ENCODE measurements at regions not wholly inside any gene's neighbourhood (a gene's known extent, or its start where the extent isn't known, plus 50 kb on each side); places are given as distances from the start of the nearest gene placed in this dataset.

- no peaks in the 10 kb centered on the region for H3K27me3 ChIP-seq (ENCODE audit: low read depth)
- in situ Hi-C loops (cut with MboI; ENCODE audit: low sequenced_read_pairs), result no loop called here
- DNase-seq (ENCODE audit: low spot score in 2 of 2), result peak in 1 of 2 experiments; percentile 13
- no peaks in the 10 kb centered on the region for H3K9me3 ChIP-seq
- H3K4me3 ChIP-seq, result no peak overlapping the region
- no peaks in the 10 kb centered on the region for H3K36me3 ChIP-seq (replicated peaks)
- no peaks in the 10 kb centered on the region for H3K4me1 ChIP-seq
Measured at GRCh38 chr20:58084966-58085365, 143.5 kb downstream of the ANKRD60 start.

DNA sequence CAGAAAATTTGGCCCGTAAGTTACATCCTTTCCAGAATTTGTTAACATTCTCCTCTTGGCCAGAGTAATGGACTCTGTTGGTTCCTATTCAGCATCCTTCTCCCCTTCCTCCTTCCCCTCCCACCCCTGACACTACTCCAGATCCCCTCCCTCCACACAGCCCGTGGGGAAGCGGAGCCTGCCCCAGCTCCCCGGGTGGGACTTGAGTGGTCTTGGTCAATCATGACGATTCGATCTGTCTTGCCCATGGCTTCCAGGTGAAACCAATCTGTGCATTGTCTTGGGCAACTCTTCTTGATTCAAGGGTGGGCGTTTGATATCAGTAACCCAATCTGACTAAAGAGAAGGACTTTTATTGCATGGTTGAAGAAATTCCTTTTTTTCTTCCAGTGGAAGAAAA is 143.9 kb downstream of the ANKRD60 start:
- no peaks in the 10 kb centered on the region for H3K27me3 ChIP-seq (ENCODE audit: low read depth)
- in situ Hi-C loops (cut with MboI; ENCODE audit: low sequenced_read_pairs), result no loop called here
- DNase-seq (ENCODE audit: low spot score in 2 of 2), result no peak
- no peaks in the 10 kb centered on the region for H3K4me1 ChIP-seq
- H3K36me3 ChIP-seq (replicated peaks), result no peaks in the 10 kb centered on the region
- H3K4me3 ChIP-seq, result no peak overlapping the region
- no peaks in the 10 kb centered on the region for H3K9me3 ChIP-seq

DNA sequence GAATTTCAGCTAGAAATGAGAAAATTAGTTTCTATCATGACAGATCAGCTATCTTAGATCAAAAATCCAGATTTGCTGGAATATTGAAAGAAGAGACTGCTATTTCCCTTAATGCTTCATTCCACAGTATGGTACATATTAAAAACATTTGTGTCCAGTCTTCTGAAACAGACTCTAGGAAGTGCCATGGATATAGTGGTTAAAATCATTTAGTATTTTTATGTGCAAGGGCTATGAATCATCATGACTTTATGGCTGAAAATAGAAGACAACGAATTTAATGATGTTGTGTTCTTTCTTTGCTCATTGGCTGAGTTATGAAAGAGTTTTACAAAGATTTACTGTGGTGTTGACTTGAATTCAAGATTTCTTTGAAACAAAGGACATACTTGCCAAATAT is 146.6 kb downstream of the ANKRD60 start:
- H3K9me3 ChIP-seq, result no peaks in the 10 kb centered on the region
- in situ Hi-C loops (cut with MboI; ENCODE audit: low sequenced_read_pairs), result no loop called here
- DNase-seq (ENCODE audit: low spot score in 2 of 2), result no peak
- H3K27me3 ChIP-seq (ENCODE audit: low read depth), result peaks cover 4% of the 10 kb centered on the region
- H3K36me3 ChIP-seq (replicated peaks), result no peaks in the 10 kb centered on the region
- H3K4me1 ChIP-seq, result no peaks in the 10 kb centered on the region
- no peak overlapping the region for H3K4me3 ChIP-seq

GRCh38 chr20:58078741-58079522 is 149.5 kb downstream of the ANKRD60 start:
- DNase-seq (ENCODE audit: low spot score in 2 of 2), result no peak
- H3K27me3 ChIP-seq (ENCODE audit: low read depth), result peaks cover 12% of the 10 kb centered on the region
- no peak overlapping the region for H3K4me3 ChIP-seq
- in situ Hi-C loops (cut with MboI; ENCODE audit: low sequenced_read_pairs), result no loop called here
- no peaks in the 10 kb centered on the region for H3K36me3 ChIP-seq (replicated peaks)
- H3K9me3 ChIP-seq, result no peaks in the 10 kb centered on the region
- no peaks in the 10 kb centered on the region for H3K4me1 ChIP-seq

GRCh38 chr20:58077282-58077681 is 151.2 kb downstream of the ANKRD60 start:
- Histone ChIP-seq H3K4me1 (no peaks in the 10 kb centered on the region), H3K4me3 (no peak overlapping the region), H3K36me3 (replicated peaks) (no peaks in the 10 kb centered on the region), H3K27me3 (ENCODE audit: low read depth) (peaks cover 12% of the 10 kb centered on the region), H3K9me3 (no peaks in the 10 kb centered on the region)
- no peak for DNase-seq (ENCODE audit: low spot score in 2 of 2)
- in situ Hi-C loops (cut with MboI; ENCODE audit: low sequenced_read_pairs), result no loop called here

DNA sequence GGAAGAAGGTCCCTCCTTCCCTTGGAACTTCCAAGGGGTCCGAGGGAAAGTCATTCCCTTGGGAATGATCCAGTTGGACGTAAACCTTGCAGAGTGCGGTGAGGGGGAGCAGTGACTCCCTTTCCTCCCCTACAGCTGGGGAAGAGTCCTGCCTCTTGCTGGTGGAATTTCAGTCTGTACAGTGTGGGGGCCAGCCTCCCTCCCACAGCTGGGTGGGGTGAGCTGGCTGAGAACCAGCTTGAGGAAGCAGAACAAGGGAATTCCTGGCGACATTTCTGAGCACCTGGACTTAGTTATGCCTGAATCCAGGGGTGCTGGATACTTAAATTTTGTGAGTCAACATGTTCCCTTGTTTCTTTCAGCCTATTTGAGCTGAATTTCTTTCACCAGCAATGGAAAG is 152.0 kb downstream of the ANKRD60 start:
- Histone ChIP-seq H3K4me3 (no peak overlapping the region), H3K27me3 (ENCODE audit: low read depth) (peaks cover 12% of the 10 kb centered on the region), H3K9me3 (no peaks in the 10 kb centered on the region), H3K4me1 (no peaks in the 10 kb centered on the region), H3K36me3 (replicated peaks) (no peaks in the 10 kb centered on the region)
- DNase-seq (ENCODE audit: low spot score in 2 of 2), result no peak
- in situ Hi-C loops (cut with MboI; ENCODE audit: low sequenced_read_pairs), result no loop called here

GRCh38 chr20:58075586-58076345 is 152.7 kb downstream of the ANKRD60 start:
- in situ Hi-C loops (cut with MboI; ENCODE audit: low sequenced_read_pairs), result no loop called here
- Histone ChIP-seq H3K4me3 (no peak overlapping the region), H3K27me3 (ENCODE audit: low read depth) (peaks cover 12% of the 10 kb centered on the region), H3K36me3 (replicated peaks) (no peaks in the 10 kb centered on the region), H3K9me3 (no peaks in the 10 kb centered on the region), H3K4me1 (no peaks in the 10 kb centered on the region)
- no peak for DNase-seq (ENCODE audit: low spot score in 2 of 2)

DNA sequence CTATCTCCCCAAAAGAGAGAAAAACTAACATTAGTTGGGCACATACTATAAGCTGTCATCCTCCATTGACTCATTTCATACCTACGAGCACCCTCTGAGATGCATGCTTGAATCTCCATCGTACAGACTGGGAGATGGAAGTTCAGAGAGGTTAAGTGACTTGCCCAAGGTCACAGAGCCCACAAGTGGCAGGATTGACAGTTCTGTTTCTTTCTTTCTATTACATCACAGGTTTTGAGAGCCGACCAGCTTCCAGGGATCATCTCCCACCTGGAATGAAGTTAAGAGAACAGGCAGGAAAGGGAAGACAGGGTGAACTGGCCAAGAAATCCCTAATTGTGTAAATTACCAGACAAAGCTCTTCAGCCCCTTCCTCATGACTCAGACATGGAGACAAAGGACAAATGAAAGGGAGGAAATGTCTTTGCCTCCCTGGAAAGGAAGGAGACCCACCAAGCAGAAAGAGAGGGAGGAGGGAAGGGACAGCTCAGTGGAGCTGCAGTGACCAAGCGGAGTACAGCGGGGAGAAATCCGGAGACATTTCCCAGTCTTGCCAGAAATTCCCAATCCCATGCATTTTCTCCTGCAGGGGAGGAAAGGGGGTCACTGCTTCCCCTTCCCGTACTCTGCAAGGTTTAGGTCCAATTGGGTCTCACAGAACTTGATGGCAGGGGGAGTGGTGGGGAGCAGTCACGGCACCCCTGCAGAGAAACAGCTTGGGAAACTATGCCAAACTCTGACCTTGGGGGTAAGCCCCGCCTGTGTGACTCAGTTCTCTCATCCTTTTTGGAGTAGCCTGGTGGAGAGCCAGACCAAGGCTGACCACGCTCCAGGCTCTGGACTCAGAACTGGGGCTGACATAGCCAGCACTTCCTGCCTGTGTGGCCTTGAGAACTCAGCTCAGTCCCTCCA is 154.3 kb downstream of the ANKRD60 start:
- no peak for DNase-seq (ENCODE audit: low spot score in 2 of 2)
- no peaks in the 10 kb centered on the region for H3K4me1 ChIP-seq
- no peak overlapping the region for H3K4me3 ChIP-seq
- in situ Hi-C loops (cut with MboI; ENCODE audit: low sequenced_read_pairs), result no loop called here
- H3K36me3 ChIP-seq (replicated peaks), result no peaks in the 10 kb centered on the region
- no peaks in the 10 kb centered on the region for H3K9me3 ChIP-seq
- peaks cover 12% of the 10 kb centered on the region for H3K27me3 ChIP-seq (ENCODE audit: low read depth)

DNA sequence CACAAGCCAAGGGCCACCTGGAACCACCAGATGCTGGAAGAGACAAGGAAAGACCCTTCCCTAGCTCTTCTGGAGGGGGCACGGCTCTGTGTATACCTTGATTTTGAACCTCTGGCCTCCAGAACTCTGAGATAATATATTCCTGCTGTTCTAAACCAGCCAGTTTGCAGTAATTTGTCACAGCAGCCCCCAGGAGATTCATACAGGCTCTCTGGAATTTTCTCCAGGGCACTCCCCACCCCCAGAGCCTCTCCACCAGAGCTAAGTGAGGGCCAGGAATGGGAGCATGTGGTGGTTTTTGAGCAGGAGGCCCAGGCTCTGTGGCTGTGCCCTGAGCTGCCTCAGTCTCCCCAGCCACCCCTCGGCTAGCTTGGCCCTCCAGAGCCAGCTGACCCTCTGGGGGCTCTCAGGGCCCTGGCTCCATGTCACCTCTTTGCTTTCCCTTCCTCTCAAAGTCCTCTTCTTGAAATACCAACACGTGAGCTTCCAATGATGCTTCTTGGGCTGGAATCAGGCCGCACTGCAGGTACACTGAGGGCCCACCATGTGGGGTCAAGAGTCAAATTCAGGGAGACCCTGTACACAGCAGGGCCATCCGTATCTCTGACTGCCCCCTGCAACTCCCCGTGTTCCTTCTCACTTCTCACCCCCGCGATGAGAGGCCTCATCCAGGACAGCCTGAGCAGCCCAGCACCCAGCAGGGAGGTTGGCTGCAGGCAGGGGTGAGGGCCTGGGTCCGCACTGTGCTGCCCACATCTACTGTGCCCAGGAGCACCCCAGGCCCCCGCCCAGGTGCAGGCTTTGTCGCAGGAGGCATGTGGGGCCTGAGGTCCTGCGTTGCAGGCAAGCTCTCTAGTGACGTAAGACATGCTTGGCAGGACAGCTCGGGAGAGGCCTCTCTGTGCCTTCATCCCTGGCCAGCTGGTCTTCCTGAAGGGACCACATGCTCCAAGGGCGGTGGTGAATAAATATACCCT is 155.5 kb downstream of the ANKRD60 start:
- Histone ChIP-seq H3K36me3 (replicated peaks) (no peaks in the 10 kb centered on the region), H3K27me3 (ENCODE audit: low read depth) (peaks cover 8% of the 10 kb centered on the region), H3K4me1 (no peaks in the 10 kb centered on the region), H3K4me3 (no peak overlapping the region), H3K9me3 (no peaks in the 10 kb centered on the region)
- DNase-seq (ENCODE audit: low spot score in 2 of 2), result no peak
- in situ Hi-C loops (cut with MboI; ENCODE audit: low sequenced_read_pairs), result no loop called here

- H3K4me1 ChIP-seq, result no peaks in the 10 kb centered on the region
- H3K27me3 ChIP-seq (ENCODE audit: low read depth), result peaks cover 8% of the 10 kb centered on the region
- in situ Hi-C loops (cut with MboI; ENCODE audit: low sequenced_read_pairs), result no loop called here
- no peak overlapping the region for H3K4me3 ChIP-seq
- DNase-seq (ENCODE audit: low spot score in 2 of 2), result no peak
- no peaks in the 10 kb centered on the region for H3K36me3 ChIP-seq (replicated peaks)
- H3K9me3 ChIP-seq, result no peaks in the 10 kb centered on the region
Measured at GRCh38 chr20:58071991-58072390, 156.5 kb downstream of the ANKRD60 start.

DNA sequence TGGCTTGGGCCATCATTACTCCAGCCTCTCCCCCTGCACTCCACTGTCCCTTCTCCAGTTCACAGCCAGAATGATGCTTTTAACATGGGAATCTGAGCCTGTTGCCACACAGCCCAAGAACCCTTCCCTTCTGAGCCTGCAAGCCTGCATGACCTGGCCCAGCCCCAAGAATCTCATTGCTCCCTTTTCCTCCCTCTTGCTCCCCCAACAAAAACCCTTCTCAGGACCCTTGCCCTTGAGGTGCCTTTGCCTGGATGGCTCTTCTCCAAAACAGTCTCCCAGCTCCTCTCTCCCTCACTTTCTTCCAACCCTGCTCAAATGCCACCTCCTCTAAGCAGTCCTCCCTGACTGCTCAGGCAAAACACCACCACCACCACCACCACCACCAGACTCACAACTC is 157.2 kb downstream of the ANKRD60 start:
- peaks cover 8% of the 10 kb centered on the region for H3K27me3 ChIP-seq (ENCODE audit: low read depth)
- no peaks in the 10 kb centered on the region for H3K36me3 ChIP-seq (replicated peaks)
- DNase-seq (ENCODE audit: low spot score in 2 of 2), result no peak
- in situ Hi-C loops (cut with MboI; ENCODE audit: low sequenced_read_pairs), result no loop called here
- H3K4me1 ChIP-seq, result no peaks in the 10 kb centered on the region
- no peaks in the 10 kb centered on the region for H3K9me3 ChIP-seq
- H3K4me3 ChIP-seq, result no peak overlapping the region

GRCh38 chr20:58070664-58071196 is 157.7 kb downstream of the ANKRD60 start:
- DNase-seq (ENCODE audit: low spot score in 2 of 2), result no peak
- H3K4me1 ChIP-seq, result no peaks in the 10 kb centered on the region
- H3K27me3 ChIP-seq (ENCODE audit: low read depth), result peaks cover 7% of the 10 kb centered on the region
- H3K9me3 ChIP-seq, result no peaks in the 10 kb centered on the region
- in situ Hi-C loops (cut with MboI; ENCODE audit: low sequenced_read_pairs), result no loop called here
- no peak overlapping the region for H3K4me3 ChIP-seq
- no peaks in the 10 kb centered on the region for H3K36me3 ChIP-seq (replicated peaks)
